ENCODE measurements at regions not wholly inside any gene's neighbourhood (a gene's known extent, or its start where the extent isn't known, plus 50 kb on each side); places are given as distances from the start of the nearest gene placed in this dataset.

DNA sequence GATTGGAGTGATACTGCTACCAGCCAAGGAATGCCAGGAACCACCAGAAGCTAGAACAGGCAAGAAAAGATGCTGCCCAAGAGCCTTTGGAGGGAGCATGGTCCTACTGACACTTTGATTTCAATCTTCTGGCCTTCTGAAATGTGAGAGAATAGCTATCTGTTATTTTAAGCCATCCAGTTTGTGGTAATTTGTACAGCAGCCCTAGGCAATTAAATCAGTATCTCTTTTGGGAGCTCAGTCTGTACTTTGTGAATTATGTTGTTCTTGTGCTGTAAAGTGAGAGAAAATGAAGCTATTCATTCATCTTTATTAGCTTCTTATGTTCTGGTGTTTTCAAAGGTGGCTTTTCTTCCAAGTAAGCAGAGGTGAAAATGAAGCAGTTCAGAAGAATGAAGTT, 381.3 kb downstream of the PDCD6IP start (continued):
- TF ChIP-seq, protein P1, sequence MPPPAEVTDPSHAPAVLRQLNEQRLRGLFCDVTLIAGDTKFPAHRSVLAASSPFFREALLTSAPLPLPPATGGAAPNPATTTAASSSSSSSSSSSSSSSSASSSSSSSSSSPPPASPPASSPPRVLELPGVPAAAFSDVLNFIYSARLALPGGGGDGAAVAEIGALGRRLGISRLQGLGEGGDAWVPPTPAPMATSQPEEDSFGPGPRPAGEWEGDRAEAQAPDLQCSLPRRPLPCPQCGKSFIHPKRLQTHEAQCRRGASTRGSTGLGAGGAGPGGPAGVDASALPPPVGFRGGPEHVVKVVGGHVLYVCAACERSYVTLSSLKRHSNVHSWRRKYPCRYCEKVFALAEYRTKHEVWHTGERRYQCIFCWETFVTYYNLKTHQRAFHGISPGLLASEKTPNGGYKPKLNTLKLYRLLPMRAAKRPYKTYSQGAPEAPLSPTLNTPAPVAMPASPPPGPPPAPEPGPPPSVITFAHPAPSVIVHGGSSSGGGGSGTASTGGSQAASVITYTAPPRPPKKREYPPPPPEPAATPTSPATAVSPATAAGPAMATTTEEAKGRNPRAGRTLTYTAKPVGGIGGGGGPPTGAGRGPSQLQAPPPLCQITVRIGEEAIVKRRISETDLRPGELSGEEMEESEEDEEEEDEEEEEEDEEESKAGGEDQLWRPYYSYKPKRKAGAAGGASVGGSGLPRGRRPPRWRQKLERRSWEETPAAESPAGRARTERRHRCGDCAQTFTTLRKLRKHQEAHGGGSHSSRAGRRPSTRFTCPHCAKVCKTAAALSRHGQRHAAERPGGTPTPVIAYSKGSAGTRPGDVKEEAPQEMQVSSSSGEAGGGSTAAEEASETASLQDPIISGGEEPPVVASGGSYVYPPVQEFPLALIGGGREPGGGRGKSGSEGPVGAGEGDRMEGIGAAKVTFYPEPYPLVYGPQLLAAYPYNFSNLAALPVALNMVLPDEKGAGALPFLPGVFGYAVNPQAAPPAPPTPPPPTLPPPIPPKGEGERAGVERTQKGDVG (CRISPR knock-in tag; IDR thresholded peaks at IDR 0.05), result no peak
- TF ChIP-seq HDAC6 (IDR thresholded peaks at IDR 0.05; ENCODE audit: unreplicated experiment), result no peak
- TF ChIP-seq GATAD2B (conservative IDR thresholded peaks at IDR 0.05; ENCODE audit: low read depth), result no peak
- no peak for TF ChIP-seq EP300 (IDR thresholded peaks at IDR 0.05; ENCODE audit: borderline replicate concordance in 1 of 2, control insufficient read depth in 1 of 2, low read depth in 2 of 2, low read length in 2 of 2)
- no peak for TF ChIP-seq KAT2A (conservative IDR thresholded peaks at IDR 0.05; ENCODE audit: control insufficient read depth, low read depth, low read length)
- TF ChIP-seq SRF (IDR thresholded peaks at IDR 0.05; ENCODE audit: low read depth in 2 of 2, low read length in 2 of 2), result no peak
- TF ChIP-seq BACH1 (IDR thresholded peaks at IDR 0.05; ENCODE audit: borderline replicate concordance), result no peak
- no peak for TF ChIP-seq RCOR1 (conservative IDR thresholded peaks at IDR 0.05; ENCODE audit: low read depth, low read length)
- no peak for TF ChIP-seq TARDBP (IDR thresholded peaks at IDR 0.05; ENCODE audit: borderline replicate concordance)

DNA sequence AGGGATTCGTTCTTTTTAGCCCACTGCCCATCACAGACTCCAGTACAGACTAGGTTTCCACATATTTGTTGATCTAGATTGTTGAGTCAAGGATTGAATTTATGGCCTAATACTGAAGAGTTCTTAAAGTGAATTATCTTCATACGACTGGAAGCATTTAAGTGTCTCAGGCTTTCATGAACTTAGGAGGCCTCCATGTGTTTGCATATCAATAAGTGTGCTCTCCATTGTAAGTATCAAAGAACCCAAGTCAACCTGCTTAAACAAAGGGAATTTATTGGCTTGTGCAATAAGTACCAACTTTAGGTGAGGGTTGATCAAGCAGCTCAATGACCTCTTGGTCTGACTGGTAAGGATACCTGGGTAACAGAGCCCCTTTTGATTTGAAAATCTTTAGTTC, 382.1 kb downstream of the PDCD6IP start:
- Histone ChIP-seq H3K9me3 (replicated peaks; ENCODE audit: control insufficient read depth, insufficient read depth, low read length) (no peaks in the 10 kb centered on the region), H4K20me1 (ENCODE audit: control insufficient read depth, insufficient read depth) (no peaks in the 10 kb centered on the region), H3K4me2 (ENCODE audit: control insufficient read depth, insufficient read depth) (no peak overlapping the region), H2AFZ (ENCODE audit: control insufficient read depth, low read depth, low read length) (no peak overlapping the region), H3K27me3 (replicated peaks in 1 of 2; ENCODE audit: control insufficient read depth in 2 of 2, insufficient read depth in 2 of 2, low read length in 1 of 2) (no peaks in the 10 kb centered on the region), H3K9ac (ENCODE audit: control insufficient read depth, insufficient read depth, low read length) (no peak overlapping the region), H3K36me3 (ENCODE audit: control insufficient read depth in 2 of 2, insufficient read depth in 2 of 2, low read length in 1 of 2) (no peaks in the 10 kb centered on the region), H3K4me1 (ENCODE audit: control insufficient read depth, insufficient read depth, low read length) (peaks cover 9% of the 10 kb centered on the region; the same call in 1 of the 2 replicates), H3K79me2 (ENCODE audit: control insufficient read depth, insufficient read depth, low read length) (no peaks in the 10 kb centered on the region), H3K4me3 (no peak overlapping the region), H3K27ac (ENCODE audit: control insufficient read depth, insufficient read depth) (no peak overlapping the region)
- ATAC-seq, result no peak
- SMC1A ChIA-PET (ENCODE audit: uncharacterized antibody, unreplicated experiment), result no interaction called here
- intact Hi-C loops (cut with micrococcal nuclease; ENCODE audit: unreplicated experiment), result no loop called here
- WGBS (ENCODE audit: insufficient coverage, insufficient replicate concordance, low lambda C conversion rate, missing lambda C conversion rate), result 17% methylated on average over 2 of the region's 2 CpGs
- POLR2A ChIA-PET, result no interaction called here
- TF ChIP-seq FOXK2 (IDR thresholded peaks at IDR 0.05), result no peak
- CTCF ChIA-PET, result no interaction called here
- in situ Hi-C loops (cut with MboI), result no loop called here
- BruUV-seq (replicated peaks), result no TSS peak
- DNase-seq (ENCODE audit: low read depth, low spot score), result no peak
- RAD21 ChIA-PET (ENCODE audit: unreplicated experiment), result no interaction called here
- no peak for FAIRE-seq
